K562 (cell line): ENCODE measurements at regions not wholly inside any gene's neighbourhood (a gene's known extent, or its start where the extent isn't known, plus 50 kb on each side); places are given as distances from the start of the nearest gene placed in this dataset.

Source experiments
- EP300 ChIP-seq: IDR thresholded peaks from 2 replicates; pipeline ENCODE4 v1.6.1; 2012; ENCODE audit warnings: low read length, improper control_type of control experiment
- NR3C1 ChIP-seq: sonication (generic); formaldehyde crosslinking; IDR thresholded peaks from 2 replicates; pipeline ENCODE4 v1.8.1; 2022; ENCODE audit warnings: missing genetic modification reagents
- ZC3H4 ChIP-seq: sonication (generic); formaldehyde crosslinking; IDR thresholded peaks from 2 replicates; pipeline ENCODE4 v1.9.0; 2021; ENCODE audit warnings: missing genetic modification reagents, borderline replicate concordance
- ZNF232 ChIP-seq: sonication (generic); formaldehyde crosslinking; IDR thresholded peaks from 2 replicates; pipeline ENCODE4 v1.8.0; 2022; ENCODE audit warnings: mild to moderate bottlenecking, missing genetic modification reagents
- TF ChIP-seq, protein P1 (sequence below), 3 experiments: IDR thresholded peaks in 2 of 3; conservative IDR thresholded peaks in 1 of 3; 2 replicates each; pipeline ENCODE4 v1.5.1; 2011 to 2012; ENCODE audit warnings: low read length in 3 of 3, mild to moderate bottlenecking in 3 of 3, control low read depth in 2 of 3, improper control_type of control experiment in 1 of 3, inconsistent platforms in 1 of 3, low read depth in 1 of 3, mixed read lengths in 1 of 3, moderate library complexity in 1 of 3; ENCODE audit not compliant: insufficient read depth in 2 of 3

DNA sequence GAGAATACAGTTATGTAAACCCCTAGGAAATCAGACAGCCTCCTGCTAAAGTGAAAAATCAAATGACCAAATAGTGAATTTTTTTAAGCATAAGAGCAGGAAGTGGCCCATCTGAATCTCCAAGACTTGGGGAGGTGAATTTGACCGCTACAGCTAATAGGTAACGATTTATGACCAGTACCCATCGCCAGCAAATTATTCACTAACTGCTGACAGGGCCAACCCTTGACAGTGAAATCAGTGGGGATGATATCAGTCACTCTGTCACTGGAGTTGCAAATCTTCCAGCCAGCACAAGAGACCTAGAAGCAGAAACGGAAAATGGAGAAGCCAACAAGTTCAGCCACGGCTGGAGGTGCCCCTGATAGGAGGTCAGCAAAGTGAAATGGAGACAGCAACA, 164.3 kb upstream of the PIK3C3 start:
- TF ChIP-seq, protein P1, sequence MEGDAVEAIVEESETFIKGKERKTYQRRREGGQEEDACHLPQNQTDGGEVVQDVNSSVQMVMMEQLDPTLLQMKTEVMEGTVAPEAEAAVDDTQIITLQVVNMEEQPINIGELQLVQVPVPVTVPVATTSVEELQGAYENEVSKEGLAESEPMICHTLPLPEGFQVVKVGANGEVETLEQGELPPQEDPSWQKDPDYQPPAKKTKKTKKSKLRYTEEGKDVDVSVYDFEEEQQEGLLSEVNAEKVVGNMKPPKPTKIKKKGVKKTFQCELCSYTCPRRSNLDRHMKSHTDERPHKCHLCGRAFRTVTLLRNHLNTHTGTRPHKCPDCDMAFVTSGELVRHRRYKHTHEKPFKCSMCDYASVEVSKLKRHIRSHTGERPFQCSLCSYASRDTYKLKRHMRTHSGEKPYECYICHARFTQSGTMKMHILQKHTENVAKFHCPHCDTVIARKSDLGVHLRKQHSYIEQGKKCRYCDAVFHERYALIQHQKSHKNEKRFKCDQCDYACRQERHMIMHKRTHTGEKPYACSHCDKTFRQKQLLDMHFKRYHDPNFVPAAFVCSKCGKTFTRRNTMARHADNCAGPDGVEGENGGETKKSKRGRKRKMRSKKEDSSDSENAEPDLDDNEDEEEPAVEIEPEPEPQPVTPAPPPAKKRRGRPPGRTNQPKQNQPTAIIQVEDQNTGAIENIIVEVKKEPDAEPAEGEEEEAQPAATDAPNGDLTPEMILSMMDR (IDR thresholded peaks at IDR 0.05 in 2 of 3, conservative IDR thresholded peaks at IDR 0.05 in 1 of 3; ENCODE audit: insufficient read depth in 2 of 3, low read depth in 1 of 3, low read length in 3 of 3) = no peak
- TF ChIP-seq ZC3H4 (no peak), NR3C1 (CRISPR knock-in tag) (no peak), ZNF232 (CRISPR knock-in tag) (no peak), EP300 (no peak)
